Lower leg skin (tissue), 4 donors: ENCODE measurements at regions not wholly inside any gene's neighbourhood (a gene's known extent, or its start where the extent isn't known, plus 50 kb on each side); places are given as distances from the start of the nearest gene placed in this dataset.
"Not testable (repeated sequence)": the region's sequence is repeated elsewhere in the genome, so short reads cannot be mapped to it uniquely, and the experiment has no call there.

ENCODE experiments used
- DNase-seq, 2 donors: peaks; one replicate each; pipeline ENCODE4 v3.0.0-alpha.2; 2019; ENCODE audit warnings: low spot score in 2 of 2
- H3K4me3 ChIP-seq: fragments of 200-600 bp; sonication (generic); 2 replicates; pipeline ENCODE4 v1.5.1; 2017; ENCODE audit warnings: mild to moderate bottlenecking, low read depth; ENCODE audit not compliant: poor library complexity, severe bottlenecking
- POLR2A ChIP-seq, 2 donors: fragments of 450-650 bp; IDR thresholded peaks; one replicate each; pipeline ENCODE4 v1.6.1; 2016 to 2017; ENCODE audit warnings: antibody characterized with exemption in 2 of 2, mild to moderate bottlenecking in 1 of 2, moderate library complexity in 1 of 2
- WGBS, 2 donors: methylation state at CpG; one replicate each; pipeline ENCODE4 v1.1.5; 2018; 5-methylcytosine and 5-hydroxymethylcytosine counted together
- intact Hi-C: fragments of 100-400 bp; cut with DNase I; formaldehyde crosslinking; loops from one replicate; pipeline ENCODE4 v1.15.0; 2023; ENCODE audit warnings: low total_unique reads
- TF ChIP-seq, protein P1 (sequence below), 3 donors: fragments of 450-650 bp; IDR thresholded peaks; one replicate each; pipeline ENCODE4 v1.5.1; 2016; ENCODE audit warnings: antibody characterized with exemption in 3 of 3, mild to moderate bottlenecking in 3 of 3, moderate library complexity in 2 of 3

DNA sequence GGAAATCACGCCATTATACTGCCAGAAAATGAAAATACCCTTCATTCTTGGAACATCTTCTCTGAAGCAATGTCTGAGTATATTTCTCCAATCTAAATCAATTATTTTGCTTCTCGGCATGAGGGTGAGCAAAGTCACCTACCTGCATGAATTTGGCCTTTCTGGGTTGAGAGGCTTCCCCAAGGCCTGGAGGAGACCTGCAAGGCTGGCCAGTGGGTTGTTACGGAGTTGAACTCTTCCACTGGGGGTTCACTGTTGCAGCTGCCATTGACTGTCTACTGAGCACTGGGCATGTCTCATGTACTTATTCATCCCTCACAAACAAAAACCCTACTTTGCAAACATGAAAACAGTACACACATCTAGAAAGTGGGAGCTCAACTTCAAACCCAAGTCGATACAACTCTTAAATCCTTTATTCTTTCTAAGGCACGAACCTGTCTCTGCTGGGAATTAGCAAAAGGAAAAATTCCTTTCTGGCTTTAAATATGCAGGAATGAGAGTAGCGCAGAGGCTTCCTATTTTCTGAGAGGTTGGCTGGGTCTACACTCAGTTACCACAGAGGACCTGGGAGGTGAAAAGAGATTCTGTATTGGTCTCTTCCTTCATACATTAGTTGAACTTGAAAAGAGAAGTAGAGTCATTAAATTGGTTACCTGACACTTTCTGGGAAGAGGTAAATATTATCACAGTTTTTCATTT is 87.6 kb upstream of the SGK1 start:
- TF ChIP-seq, protein P1, sequence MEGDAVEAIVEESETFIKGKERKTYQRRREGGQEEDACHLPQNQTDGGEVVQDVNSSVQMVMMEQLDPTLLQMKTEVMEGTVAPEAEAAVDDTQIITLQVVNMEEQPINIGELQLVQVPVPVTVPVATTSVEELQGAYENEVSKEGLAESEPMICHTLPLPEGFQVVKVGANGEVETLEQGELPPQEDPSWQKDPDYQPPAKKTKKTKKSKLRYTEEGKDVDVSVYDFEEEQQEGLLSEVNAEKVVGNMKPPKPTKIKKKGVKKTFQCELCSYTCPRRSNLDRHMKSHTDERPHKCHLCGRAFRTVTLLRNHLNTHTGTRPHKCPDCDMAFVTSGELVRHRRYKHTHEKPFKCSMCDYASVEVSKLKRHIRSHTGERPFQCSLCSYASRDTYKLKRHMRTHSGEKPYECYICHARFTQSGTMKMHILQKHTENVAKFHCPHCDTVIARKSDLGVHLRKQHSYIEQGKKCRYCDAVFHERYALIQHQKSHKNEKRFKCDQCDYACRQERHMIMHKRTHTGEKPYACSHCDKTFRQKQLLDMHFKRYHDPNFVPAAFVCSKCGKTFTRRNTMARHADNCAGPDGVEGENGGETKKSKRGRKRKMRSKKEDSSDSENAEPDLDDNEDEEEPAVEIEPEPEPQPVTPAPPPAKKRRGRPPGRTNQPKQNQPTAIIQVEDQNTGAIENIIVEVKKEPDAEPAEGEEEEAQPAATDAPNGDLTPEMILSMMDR (IDR thresholded peaks at IDR 0.05), result no peak
- TF ChIP-seq POLR2A (IDR thresholded peaks at IDR 0.05), result no peak
- H3K4me3 ChIP-seq, result no peak overlapping the region
- DNase-seq, result no peak
- intact Hi-C loops, result no loop called here
- WGBS, 2 donors, result 84 to 92% methylated on average over 6 of the region's 6 CpGs

- H3K4me3 ChIP-seq, DNase-seq, intact Hi-C loops: not testable (repeated sequence)
- WGBS, 2 donors, result 92 to 94% methylated on average over 10 of the region's 10 CpGs
Observed at GRCh38 chr6:134403312-134403711, 85.4 kb upstream of the SGK1 start.

DNA sequence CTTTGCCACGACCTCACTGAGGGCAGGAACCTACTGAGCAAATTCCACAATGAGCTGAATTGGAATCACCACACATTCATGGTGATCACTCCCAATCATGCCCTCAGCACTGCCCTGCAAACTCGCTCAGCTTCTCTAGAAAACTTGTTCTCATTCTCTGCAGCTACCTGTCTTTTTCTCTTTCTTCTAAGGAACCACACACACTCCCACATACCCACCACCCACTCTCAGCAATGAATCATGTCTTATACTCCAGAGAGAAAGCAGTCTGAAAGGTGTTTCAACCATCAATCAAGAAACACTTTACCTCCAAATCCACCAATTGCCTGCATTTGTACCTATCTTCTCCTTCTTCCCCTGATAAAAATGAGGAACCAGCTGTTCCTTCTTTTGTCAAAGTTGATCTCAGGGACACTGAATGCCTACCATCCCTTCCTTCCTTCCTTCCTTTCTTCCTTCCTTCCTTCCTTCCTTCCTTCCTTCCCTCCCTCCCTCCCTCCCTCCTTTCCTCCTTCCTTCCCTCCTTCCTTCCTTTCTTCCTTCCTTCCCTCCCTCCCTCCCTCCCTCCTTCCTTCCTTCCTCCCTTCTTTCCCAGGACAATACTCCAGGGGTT is 84.6 kb upstream of the SGK1 start:
- DNase-seq, result no peak
- TF ChIP-seq POLR2A (IDR thresholded peaks at IDR 0.05), result no peak
- TF ChIP-seq, protein P1 (IDR thresholded peaks at IDR 0.05), result no peak
- 76 to 83% methylated on average over 2 of the region's 2 CpGs for WGBS, 2 donors
- intact Hi-C loops, result no loop called here
- no peak overlapping the region for H3K4me3 ChIP-seq

- no peak for TF ChIP-seq POLR2A (IDR thresholded peaks at IDR 0.05)
- TF ChIP-seq, protein P1 (IDR thresholded peaks at IDR 0.05), result no peak
- intact Hi-C loops, result no loop called here
- WGBS, 2 donors, result 64 to 69% methylated on average over 2 of the region's 2 CpGs
- H3K4me3 ChIP-seq, result no peak overlapping the region
- DNase-seq, result no peak
Observed at GRCh38 chr6:134400941-134401340, 83.0 kb upstream of the SGK1 start.

- intact Hi-C loops, result no loop called here
- DNase-seq, result peak in 1 of 2 donors; percentile 28
- 65 to 67% methylated on average over 6 of the region's 6 CpGs for WGBS, 2 donors
- H3K4me3 ChIP-seq, result no peak overlapping the region
- TF ChIP-seq POLR2A (IDR thresholded peaks at IDR 0.05), result no peak
- TF ChIP-seq, protein P1 (IDR thresholded peaks at IDR 0.05), result no peak
Observed at GRCh38 chr6:134398453-134398852, 80.5 kb upstream of the SGK1 start.

GRCh38 chr6:134397676-134398075 is 79.8 kb upstream of the SGK1 start:
- no peak for TF ChIP-seq POLR2A (IDR thresholded peaks at IDR 0.05)
- TF ChIP-seq, protein P1 (IDR thresholded peaks at IDR 0.05), result no peak
- 86 to 88% methylated on average over 5 of the region's 5 CpGs for WGBS, 2 donors
- no peak overlapping the region for H3K4me3 ChIP-seq
- DNase-seq, result no peak
- intact Hi-C loops, result no loop called here
